GM10248 (cell line): ENCODE measurements at regions not wholly inside any gene's neighbourhood (a gene's known extent, or its start where the extent isn't known, plus 50 kb on each side); places are given as distances from the start of the nearest gene placed in this dataset.
"Not testable (repeated sequence)": the region's sequence is repeated elsewhere in the genome, so short reads cannot be mapped to it uniquely, and the experiment has no call there.

Experiments used
- CTCF ChIA-PET: fragments of 300-600 bp; sonication (Branson Sonifier 250); formaldehyde crosslinking; extraction: SDS; loops from one replicate; lab custom pipeline; 2021; ENCODE audit warnings: antibody characterized with exemption; lab: Yijun Ruan, JAX
- POLR2A ChIA-PET: fragments of 350-650 bp; sonication (Branson Sonifier 250); formaldehyde crosslinking; extraction: SDS; loops from one replicate; lab custom pipeline; 2020; ENCODE audit warnings: antibody characterized with exemption; lab: Yijun Ruan, JAX
- DNase-seq: peaks from one replicate; pipeline ENCODE4 v3.0.0; 2012; ENCODE audit errors: extremely low spot score
- CTCF ChIP-seq: IDR thresholded peaks from 2 replicates; pipeline ENCODE4 v1.5.1; 2012; ENCODE audit warnings: mild to moderate bottlenecking, low read depth; ENCODE audit errors: extremely low read depth, missing control alignments, control extremely low read depth

GRCh38 chrX:42290608-42291007 is 367.3 kb upstream of the CASK start:
- POLR2A ChIA-PET: no interaction called here

GRCh38 chrX:42289492-42290385 is 366.4 kb upstream of the CASK start:
- ChIA-PET CTCF (interaction anchor here (1.7 kb wide), 1 partner anchor 9 kb away, joined by 4 read pairs; no protein-coding TSS in a partner anchor), POLR2A (no interaction called here)
- no peak for TF ChIP-seq CTCF
- no peak for DNase-seq

More at GRCh38 chrX:42290608-42291007, 367.3 kb upstream of the CASK start:
- CTCF ChIA-PET: interaction anchor here (1.7 kb wide), 1 partner anchor 10 kb away, joined by 4 read pairs; no protein-coding TSS in a partner anchor
- DNase-seq: no peak
- TF ChIP-seq CTCF: no peak

- DNase-seq, POLR2A ChIA-PET, CTCF ChIA-PET: not testable (repeated sequence)
Measured at GRCh38 chrX:42285681-42286080, 362.3 kb upstream of the CASK start.

GRCh38 chrX:42276982-42277690 is 353.8 kb upstream of the CASK start:
- ChIA-PET POLR2A (no interaction called here), CTCF (no interaction called here)
- no peak for TF ChIP-seq CTCF
- DNase-seq: no peak

- no peak for DNase-seq
- POLR2A ChIA-PET: no interaction called here
- no peak for TF ChIP-seq CTCF
- CTCF ChIA-PET: no interaction called here
Measured at GRCh38 chrX:42274151-42274550, 350.8 kb upstream of the CASK start.

- POLR2A ChIA-PET: no interaction called here
- TF ChIP-seq CTCF: no peak
- CTCF ChIA-PET: no interaction called here
- no peak for DNase-seq
Measured at GRCh38 chrX:42273387-42273786, 350.0 kb upstream of the CASK start.

- DNase-seq: no peak
Measured at GRCh38 chrX:42269186-42269585, 345.8 kb upstream of the CASK start.

More at GRCh38 chrX:42269186-42269585, 345.8 kb upstream of the CASK start:
- no peak for TF ChIP-seq CTCF
- CTCF ChIA-PET: no interaction called here
- POLR2A ChIA-PET: no interaction called here
